Skeletal muscle satellite cell (primary cell): ENCODE measurements at regions not wholly inside any gene's neighbourhood (a gene's known extent, or its start where the extent isn't known, plus 50 kb on each side); places are given as distances from the start of the nearest gene placed in this dataset.

Experiments used
- H3K27me3 ChIP-seq: 2 replicates; pipeline ENCODE4 v1.7.0; 2013; ENCODE audit warnings: low read length; ENCODE audit not compliant: control insufficient read depth, insufficient read depth
- H3K36me3 ChIP-seq: 2 replicates; pipeline ENCODE4 v1.7.0; 2013; ENCODE audit warnings: mild to moderate bottlenecking, control low read depth, low read length; ENCODE audit not compliant: insufficient read depth
- H3K4me1 ChIP-seq: 2 replicates; pipeline ENCODE4 v1.7.0; 2013; ENCODE audit warnings: low read length; ENCODE audit not compliant: control insufficient read depth, insufficient read depth
- H3K4me2 ChIP-seq: 2 replicates; pipeline ENCODE4 v1.7.0; 2013; ENCODE audit warnings: mild to moderate bottlenecking, low read length
- H3K4me3 ChIP-seq: 2 replicates; pipeline ENCODE4 v1.7.0; 2013; ENCODE audit warnings: low read length
- H3K9ac ChIP-seq: 2 replicates; pipeline ENCODE4 v1.7.0; 2013; ENCODE audit warnings: mild to moderate bottlenecking, low read depth, low read length, moderate library complexity
- H3K9me3 ChIP-seq: replicated peaks from 2 replicates; pipeline ENCODE4 v1.7.0; 2013; ENCODE audit warnings: mild to moderate bottlenecking, control low read depth, low read length

GRCh38 chr7:41378156-41378555 is 324.7 kb downstream of the INHBA start:
- Histone ChIP-seq H3K9me3 (no peaks in the 10 kb centered on the region), H3K9ac (no peak overlapping the region), H3K27me3 (no peaks in the 10 kb centered on the region), H3K4me2 (no peak overlapping the region), H3K4me1 (peaks cover 4% of the 10 kb centered on the region), H3K36me3 (no peaks in the 10 kb centered on the region), H3K4me3 (no peak overlapping the region)

- no peaks in the 10 kb centered on the region for H3K27me3 ChIP-seq
- no peaks in the 10 kb centered on the region for H3K9me3 ChIP-seq
- H3K36me3 ChIP-seq = no peaks in the 10 kb centered on the region
- no peak overlapping the region for H3K4me2 ChIP-seq
- H3K4me1 ChIP-seq = peaks cover 4% of the 10 kb centered on the region
- no peak overlapping the region for H3K9ac ChIP-seq
- H3K4me3 ChIP-seq = no peak overlapping the region
Measured at GRCh38 chr7:41375582-41375981, 327.3 kb downstream of the INHBA start.

- Histone ChIP-seq H3K9me3 (no peaks in the 10 kb centered on the region), H3K4me1 (peaks cover 4% of the 10 kb centered on the region), H3K9ac (no peak overlapping the region), H3K4me2 (no peak overlapping the region), H3K36me3 (no peaks in the 10 kb centered on the region), H3K4me3 (no peak overlapping the region), H3K27me3 (no peaks in the 10 kb centered on the region)
Measured at GRCh38 chr7:41374150-41374848, 328.6 kb downstream of the INHBA start.

- no peaks in the 10 kb centered on the region for H3K9me3 ChIP-seq
- no peaks in the 10 kb centered on the region for H3K4me1 ChIP-seq
- no peak overlapping the region for H3K4me2 ChIP-seq
- no peaks in the 10 kb centered on the region for H3K36me3 ChIP-seq
- no peak overlapping the region for H3K9ac ChIP-seq
- no peaks in the 10 kb centered on the region for H3K27me3 ChIP-seq
- H3K4me3 ChIP-seq = no peak overlapping the region
Measured at GRCh38 chr7:41367967-41368882, 334.7 kb downstream of the INHBA start.

GRCh38 chr7:41351091-41351490 is 351.8 kb downstream of the INHBA start:
- Histone ChIP-seq H3K36me3 (no peaks in the 10 kb centered on the region), H3K4me1 (no peaks in the 10 kb centered on the region), H3K4me3 (no peak overlapping the region), H3K4me2 (no peak overlapping the region), H3K9ac (no peak overlapping the region), H3K27me3 (no peaks in the 10 kb centered on the region), H3K9me3 (no peaks in the 10 kb centered on the region)

- Histone ChIP-seq H3K4me2 (no peak overlapping the region), H3K9me3 (no peaks in the 10 kb centered on the region), H3K4me3 (no peak overlapping the region), H3K4me1 (no peaks in the 10 kb centered on the region), H3K27me3 (no peaks in the 10 kb centered on the region), H3K36me3 (no peaks in the 10 kb centered on the region), H3K9ac (no peak overlapping the region)
Measured at GRCh38 chr7:41346878-41347277, 356.0 kb downstream of the INHBA start.

GRCh38 chr7:41339913-41340676 is 362.8 kb downstream of the INHBA start:
- Histone ChIP-seq H3K27me3 (no peaks in the 10 kb centered on the region), H3K9ac (no peak overlapping the region), H3K4me1 (no peaks in the 10 kb centered on the region), H3K9me3 (no peaks in the 10 kb centered on the region), H3K4me2 (no peak overlapping the region), H3K4me3 (no peak overlapping the region), H3K36me3 (no peaks in the 10 kb centered on the region)

GRCh38 chr7:41336981-41337380 is 365.9 kb downstream of the INHBA start:
- H3K4me3 ChIP-seq = no peak overlapping the region
- H3K9me3 ChIP-seq = no peaks in the 10 kb centered on the region
- no peak overlapping the region for H3K4me2 ChIP-seq
- no peaks in the 10 kb centered on the region for H3K36me3 ChIP-seq
- peaks cover 9% of the 10 kb centered on the region for H3K4me1 ChIP-seq
- H3K9ac ChIP-seq = no peak overlapping the region
- no peaks in the 10 kb centered on the region for H3K27me3 ChIP-seq

- Histone ChIP-seq H3K4me2 (no peak overlapping the region), H3K4me3 (no peak overlapping the region), H3K9me3 (no peaks in the 10 kb centered on the region), H3K4me1 (peaks cover 9% of the 10 kb centered on the region), H3K9ac (no peak overlapping the region), H3K27me3 (no peaks in the 10 kb centered on the region), H3K36me3 (no peaks in the 10 kb centered on the region)
Measured at GRCh38 chr7:41336455-41336952, 366.4 kb downstream of the INHBA start.

GRCh38 chr7:41334071-41334862 is 368.6 kb downstream of the INHBA start:
- H3K4me1 ChIP-seq = peaks cover 9% of the 10 kb centered on the region
- H3K9ac ChIP-seq = no peak overlapping the region
- H3K4me2 ChIP-seq = no peak overlapping the region
- no peaks in the 10 kb centered on the region for H3K27me3 ChIP-seq
- H3K4me3 ChIP-seq = no peak overlapping the region
- H3K36me3 ChIP-seq = no peaks in the 10 kb centered on the region
- H3K9me3 ChIP-seq = no peaks in the 10 kb centered on the region
